B cell (primary cell): ENCODE measurements at regions not wholly inside any gene's neighbourhood (a gene's known extent, or its start where the extent isn't known, plus 50 kb on each side); places are given as distances from the start of the nearest gene placed in this dataset.

Experiments used
- ATAC-seq: fragments of 200-7000 bp; cut with Tn5 transposase; one replicate; pipeline ENCODE4 v1.10.0; 2021; ENCODE audit warnings: low read depth, mild to moderate bottlenecking, moderate number of reproducible peaks, moderate library complexity
- CTCF ChIA-PET: fragments of 350-600 bp; sonication (Branson Sonifier 250); formaldehyde crosslinking; loops from one replicate; lab custom pipeline; 2021; ENCODE audit warnings: antibody characterized with exemption, inconsistent platforms; lab: Charles Lee
- POLR2A ChIA-PET: fragments of 350-600 bp; sonication (Branson Sonifier 250); formaldehyde crosslinking; loops from one replicate; lab custom pipeline; 2021; ENCODE audit warnings: antibody characterized with exemption; lab: Charles Lee
- DNase-seq: peaks from one replicate; pipeline ENCODE4 v3.0.0; 2013
- H2AFZ ChIP-seq: 2 replicates; pipeline ENCODE4 v1.6.1; 2012; ENCODE audit warnings: mild to moderate bottlenecking, low read depth, low read length; ENCODE audit not compliant: insufficient read depth, poor library complexity, severe bottlenecking
- H3K27ac ChIP-seq, 2 donors: 1 replicate in 1 of 2; 2 replicates in 1 of 2; pipeline ENCODE4 v1.5.1; 2012 to 2013; ENCODE audit warnings: low read length in 2 of 2, mild to moderate bottlenecking in 2 of 2, moderate library complexity in 1 of 2
- H3K27me3 ChIP-seq, 4 experiments: fragments of 200-600 bp in 1 of 4; sonication (generic) in 1 of 4; replicated peaks in 1 of 4; 1 replicate in 2 of 4; 2 replicates in 2 of 4; pipeline versions ENCODE4 v1.6.1 to v1.7.0; 2013 to 2016; ENCODE audit warnings: low read length in 3 of 4, mild to moderate bottlenecking in 2 of 4, mixed read lengths in 1 of 4, moderate library complexity in 1 of 4; ENCODE audit not compliant: insufficient read depth in 4 of 4, control insufficient read depth in 3 of 4; ENCODE audit errors: control extremely low read depth in 1 of 4
- H3K36me3 ChIP-seq, 2 experiments: replicated peaks in 1 of 2; 1 replicate in 1 of 2; 2 replicates in 1 of 2; pipeline versions ENCODE4 v1.6.1 to v1.7.1; 2013; ENCODE audit warnings: low read length in 1 of 2; ENCODE audit not compliant: insufficient read depth in 2 of 2, control insufficient read depth in 1 of 2; ENCODE audit errors: control extremely low read depth in 1 of 2, extremely low read depth in 1 of 2
- H3K4me1 ChIP-seq, 2 donors: fragments of 200-600 bp in 1 of 2; sonication (generic) in 1 of 2; 1 replicate in 1 of 2; 2 replicates in 1 of 2; pipeline versions ENCODE4 v1.5.1 to v1.6.1; 2013 to 2017; ENCODE audit warnings: low read length in 2 of 2; ENCODE audit not compliant: control insufficient read depth in 2 of 2, insufficient read depth in 2 of 2
- H3K4me2 ChIP-seq: replicated peaks from 2 replicates; pipeline ENCODE3; 2012; ENCODE audit warnings: mild to moderate bottlenecking, low read depth, low read length; ENCODE audit not compliant: poor library complexity, severe bottlenecking
- H3K4me3 ChIP-seq, 5 experiments: fragments of 200-600 bp in 1 of 5; sonication (generic) in 1 of 5; 1 replicate in 3 of 5; 2 replicates in 2 of 5; pipeline versions ENCODE4 v1.5.1 to v1.7.0; 2011 to 2016; ENCODE audit warnings: low read length in 4 of 5, mild to moderate bottlenecking in 4 of 5, low read depth in 2 of 5, control low read depth in 1 of 5, moderate library complexity in 1 of 5; ENCODE audit not compliant: insufficient read depth in 1 of 5; ENCODE audit errors: control extremely low read depth in 1 of 5, extremely low read depth in 1 of 5
- H3K79me2 ChIP-seq: fragments of 200-600 bp; sonication (generic); one replicate; pipeline ENCODE4 v1.6.0; 2016; ENCODE audit warnings: low read length; ENCODE audit not compliant: control insufficient read depth, insufficient read depth
- H3K9ac ChIP-seq: fragments of 200-600 bp; sonication (generic); 2 replicates; pipeline ENCODE4 v1.6.1; 2017; ENCODE audit warnings: mild to moderate bottlenecking, low read length, moderate library complexity
- H3K9me3 ChIP-seq, 3 donors: one replicate each; pipeline versions ENCODE4 v1.6.1 to v1.7.1; 2013; ENCODE audit warnings: low read length in 2 of 3; ENCODE audit not compliant: control insufficient read depth in 2 of 3, insufficient read depth in 1 of 3; ENCODE audit errors: control extremely low read depth in 1 of 3
- H4K20me1 ChIP-seq: 2 replicates; pipeline ENCODE4 v1.6.0; 2012; ENCODE audit warnings: mild to moderate bottlenecking, low read length; ENCODE audit not compliant: insufficient read depth, control insufficient read depth, poor library complexity, severe bottlenecking
- H3K27ac Mint-ChIP-seq: one replicate; pipeline ENCODE4 v1.8.0; 2021; ENCODE audit warnings: mixed read lengths
- H3K27me3 Mint-ChIP-seq: one replicate; pipeline ENCODE4 v1.8.0; 2021; ENCODE audit warnings: mixed read lengths
- H3K4me1 Mint-ChIP-seq: one replicate; pipeline ENCODE4 v1.8.0; 2021; ENCODE audit warnings: mixed read lengths
- H3K4me3 Mint-ChIP-seq: one replicate; pipeline ENCODE4 v1.8.0; 2021; ENCODE audit warnings: mixed read lengths
- H3K9me3 Mint-ChIP-seq: one replicate; pipeline ENCODE4 v1.8.0; 2022; ENCODE audit warnings: mixed read lengths; ENCODE audit not compliant: insufficient read depth
- EZH2 ChIP-seq: IDR thresholded peaks from 2 replicates; pipeline ENCODE4 v1.6.1; 2012; ENCODE audit warnings: borderline replicate concordance, low read depth, mild to moderate bottlenecking, moderate library complexity, low read length; ENCODE audit not compliant: insufficient read depth, poor library complexity, severe bottlenecking
- WGBS: methylation state at CpG from one replicate; pipeline ENCODE4 v1.1.5; 2013; ENCODE audit warnings: missing lambda C conversion rate; ENCODE audit not compliant: insufficient coverage; 5-methylcytosine and 5-hydroxymethylcytosine counted together
- intact Hi-C: fragments of 100-400 bp; cut with micrococcal nuclease; formaldehyde crosslinking; loops from one replicate; pipeline ENCODE4 v1.10.0; 2022
- TF ChIP-seq, protein P1 (sequence below): fragments of 200-600 bp; IDR thresholded peaks from one replicate; pipeline ENCODE4 v1.8.0; 2022; ENCODE audit warnings: antibody characterized with exemption, mild to moderate bottlenecking

- DNase-seq, result no peak
- CTCF ChIA-PET, result interaction anchor here (2.2 kb wide), 1 partner anchor 257 kb away, joined by 6 read pairs; no protein-coding TSS in a partner anchor
Measured at GRCh38 chr6:141307309-141307998, 825.3 kb upstream of the GJE1 start.

GRCh38 chr6:141303907-141304306, 828.8 kb upstream of the GJE1 start:
- Histone ChIP-seq H3K9me3 (no peaks in the 10 kb centered on the region), H4K20me1 (no peaks in the 10 kb centered on the region), H3K4me3 (no peak overlapping the region), H3K27me3 (no peaks in the 10 kb centered on the region), H3K27ac (no peak overlapping the region), H3K9ac (no peak overlapping the region), H3K79me2 (no peaks in the 10 kb centered on the region), H3K36me3 (no peaks in the 10 kb centered on the region), H2AFZ (no peak overlapping the region), H3K4me1 (no peaks in the 10 kb centered on the region), H3K4me2 (no peak overlapping the region)
- 83% methylated on average over 2 of the region's 6 CpGs for WGBS
- no peaks in the 10 kb centered on the region for H3K27me3 Mint-ChIP-seq
- H3K27ac Mint-ChIP-seq, result no peak overlapping the region
- DNase-seq (no peak), ATAC-seq (no peak)
- no peak overlapping the region for H3K4me3 Mint-ChIP-seq
- ChIA-PET POLR2A (no interaction called here), CTCF (no interaction called here)
- no peak for TF ChIP-seq EZH2
- TF ChIP-seq, protein P1, sequence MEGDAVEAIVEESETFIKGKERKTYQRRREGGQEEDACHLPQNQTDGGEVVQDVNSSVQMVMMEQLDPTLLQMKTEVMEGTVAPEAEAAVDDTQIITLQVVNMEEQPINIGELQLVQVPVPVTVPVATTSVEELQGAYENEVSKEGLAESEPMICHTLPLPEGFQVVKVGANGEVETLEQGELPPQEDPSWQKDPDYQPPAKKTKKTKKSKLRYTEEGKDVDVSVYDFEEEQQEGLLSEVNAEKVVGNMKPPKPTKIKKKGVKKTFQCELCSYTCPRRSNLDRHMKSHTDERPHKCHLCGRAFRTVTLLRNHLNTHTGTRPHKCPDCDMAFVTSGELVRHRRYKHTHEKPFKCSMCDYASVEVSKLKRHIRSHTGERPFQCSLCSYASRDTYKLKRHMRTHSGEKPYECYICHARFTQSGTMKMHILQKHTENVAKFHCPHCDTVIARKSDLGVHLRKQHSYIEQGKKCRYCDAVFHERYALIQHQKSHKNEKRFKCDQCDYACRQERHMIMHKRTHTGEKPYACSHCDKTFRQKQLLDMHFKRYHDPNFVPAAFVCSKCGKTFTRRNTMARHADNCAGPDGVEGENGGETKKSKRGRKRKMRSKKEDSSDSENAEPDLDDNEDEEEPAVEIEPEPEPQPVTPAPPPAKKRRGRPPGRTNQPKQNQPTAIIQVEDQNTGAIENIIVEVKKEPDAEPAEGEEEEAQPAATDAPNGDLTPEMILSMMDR, result no peak
- intact Hi-C loops, result no loop called here
- H3K9me3 Mint-ChIP-seq, result no peaks in the 10 kb centered on the region
- H3K4me1 Mint-ChIP-seq, result no peaks in the 10 kb centered on the region

More at GRCh38 chr6:141307309-141307998, 825.3 kb upstream of the GJE1 start:
- Mint-ChIP-seq H3K27ac (no peak overlapping the region), H3K4me1 (no peaks in the 10 kb centered on the region), H3K4me3 (no peak overlapping the region), H3K9me3 (no peaks in the 10 kb centered on the region), H3K27me3 (no peaks in the 10 kb centered on the region)
- Histone ChIP-seq H3K9me3 (no peaks in the 10 kb centered on the region), H3K27me3 (no peaks in the 10 kb centered on the region), H3K4me1 (no peaks in the 10 kb centered on the region), H3K27ac (no peak overlapping the region), H2AFZ (no peak overlapping the region), H3K4me3 (no peak overlapping the region), H4K20me1 (no peaks in the 10 kb centered on the region), H3K4me2 (no peak overlapping the region), H3K79me2 (no peaks in the 10 kb centered on the region), H3K9ac (no peak overlapping the region), H3K36me3 (no peaks in the 10 kb centered on the region)
- no CpG with 5 or more reads among the region's 3 CpGs for WGBS
- TF ChIP-seq, protein P1, result no peak
- TF ChIP-seq EZH2, result no peak
- intact Hi-C loops, result no loop called here
- POLR2A ChIA-PET, result no interaction called here
- peak; percentile 17 for ATAC-seq
